CD4-positive, alpha-beta T cell (primary cell): ENCODE measurements at regions not wholly inside any gene's neighbourhood (a gene's known extent, or its start where the extent isn't known, plus 50 kb on each side); places are given as distances from the start of the nearest gene placed in this dataset.
"Not testable (repeated sequence)": the region's sequence is repeated elsewhere in the genome, so short reads cannot be mapped to it uniquely, and the experiment has no call there.

ENCODE experiments used
- ATAC-seq: fragments of 200-7000 bp; cut with Tn5 transposase; one replicate; pipeline ENCODE4 v1.10.0; 2022; ENCODE audit warnings: mild to moderate bottlenecking; ENCODE audit not compliant: poor library complexity
- CTCF ChIA-PET: fragments of 350-600 bp; sonication (Branson Sonifier 250); formaldehyde crosslinking; loops from one replicate; lab custom pipeline; 2021; ENCODE audit warnings: antibody characterized with exemption, inconsistent platforms; lab: Charles Lee
- POLR2A ChIA-PET: fragments of 350-600 bp; sonication (Branson Sonifier 250); formaldehyde crosslinking; loops from one replicate; lab custom pipeline; 2021; ENCODE audit warnings: antibody characterized with exemption, inconsistent platforms; lab: Charles Lee
- DNase-seq, 14 experiments: peaks; one replicate each; pipeline ENCODE4 v3.0.0-alpha.2; 2013 to 2020; ENCODE audit warnings: mixed read lengths in 2 of 14
- H3K27ac ChIP-seq, 2 donors: one replicate each; pipeline versions ENCODE4 v1.5.1 to v1.7.0; 2013; ENCODE audit warnings: low read length in 2 of 2, low read depth in 1 of 2, mild to moderate bottlenecking in 1 of 2
- H3K27me3 ChIP-seq, 2 experiments: 1 replicate in 1 of 2; 2 replicates in 1 of 2; pipeline versions ENCODE4 v1.6.1 to v1.7.0; 2013; ENCODE audit warnings: low read length in 2 of 2, control low read depth in 1 of 2, mild to moderate bottlenecking in 1 of 2, moderate library complexity in 1 of 2; ENCODE audit not compliant: insufficient read depth in 2 of 2, control insufficient read depth in 1 of 2
- H3K36me3 ChIP-seq: one replicate; pipeline ENCODE4 v1.6.1; 2013; ENCODE audit warnings: low read length, control low read depth; ENCODE audit not compliant: insufficient read depth
- H3K4me1 ChIP-seq: one replicate; pipeline ENCODE4 v1.6.1; 2013; ENCODE audit warnings: low read length, control low read depth; ENCODE audit not compliant: insufficient read depth
- H3K4me3 ChIP-seq: one replicate; pipeline ENCODE4 v1.5.1; 2013; ENCODE audit warnings: mild to moderate bottlenecking, low read length, moderate library complexity
- H3K9me3 ChIP-seq, 2 experiments: 1 replicate in 1 of 2; 2 replicates in 1 of 2; pipeline versions ENCODE4 v1.6.1 to v1.7.0; 2013; ENCODE audit warnings: low read length in 2 of 2, mild to moderate bottlenecking in 2 of 2, control low read depth in 1 of 2, moderate library complexity in 1 of 2; ENCODE audit not compliant: control insufficient read depth in 1 of 2, insufficient read depth in 1 of 2
- H3K27ac Mint-ChIP-seq: one replicate; pipeline ENCODE4 v1.8.0; 2020; ENCODE audit warnings: mixed read lengths
- H3K27me3 Mint-ChIP-seq: one replicate; pipeline ENCODE4 v1.8.0; 2021; ENCODE audit warnings: mixed read lengths
- H3K36me3 Mint-ChIP-seq: one replicate; pipeline ENCODE4 v1.8.0; 2021; ENCODE audit warnings: low read depth, mixed read lengths
- H3K4me1 Mint-ChIP-seq: one replicate; pipeline ENCODE4 v1.8.0; 2021; ENCODE audit warnings: low read depth, mixed read lengths
- H3K4me3 Mint-ChIP-seq: one replicate; pipeline ENCODE4 v1.8.0; 2020; ENCODE audit warnings: mild to moderate bottlenecking, mixed read lengths
- H3K9me3 Mint-ChIP-seq: one replicate; pipeline ENCODE4 v1.8.0; 2020; ENCODE audit warnings: mixed read lengths
- intact Hi-C, 2 experiments: fragments of 100-400 bp; cut with DNase I in 1 of 2; cut with micrococcal nuclease in 1 of 2; formaldehyde crosslinking; loops; one replicate each; pipeline versions ENCODE4 v1.15.1 to v1.9.0; 2023 to 2025; cut with DNase I, micrococcal nuclease
- TF ChIP-seq, protein P1 (sequence below): fragments of 200-600 bp; IDR thresholded peaks from one replicate; pipeline ENCODE4 v1.8.0; 2022; ENCODE audit warnings: antibody characterized with exemption, mild to moderate bottlenecking

DNA sequence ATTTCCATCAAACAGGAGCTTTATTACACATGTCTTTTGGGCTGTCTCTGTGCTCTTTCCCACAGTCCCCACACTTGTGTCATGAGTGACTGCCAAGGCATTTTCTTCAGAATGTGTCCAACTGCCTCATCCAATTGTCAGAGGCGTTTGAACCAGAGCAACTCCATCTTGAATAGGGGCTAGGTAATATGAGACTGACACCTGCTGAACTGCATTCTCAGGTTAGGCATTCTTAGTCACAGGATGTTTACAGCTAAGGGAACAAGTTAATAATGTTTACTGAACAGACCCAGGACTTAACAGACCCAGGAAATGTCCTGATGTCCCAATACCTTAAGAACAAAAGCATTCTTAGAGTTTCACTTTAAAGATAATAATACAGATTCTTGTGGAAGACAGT is 595.5 kb downstream of the REEP3 start:
- ATAC-seq (no peak), DNase-seq (no peak)
- Mint-ChIP-seq H3K27me3 (peaks cover 4% of the 10 kb centered on the region), H3K36me3 (no peaks in the 10 kb centered on the region), H3K4me1 (peaks cover 7% of the 10 kb centered on the region), H3K9me3 (no peaks in the 10 kb centered on the region), H3K27ac (no peak overlapping the region), H3K4me3 (no peak overlapping the region)
- Histone ChIP-seq H3K4me3 (no peak overlapping the region), H3K36me3 (no peaks in the 10 kb centered on the region), H3K27me3 (no peaks in the 10 kb centered on the region), H3K9me3 (no peaks in the 10 kb centered on the region), H3K27ac (no peak overlapping the region), H3K4me1 (no peaks in the 10 kb centered on the region)
- TF ChIP-seq, protein P1, sequence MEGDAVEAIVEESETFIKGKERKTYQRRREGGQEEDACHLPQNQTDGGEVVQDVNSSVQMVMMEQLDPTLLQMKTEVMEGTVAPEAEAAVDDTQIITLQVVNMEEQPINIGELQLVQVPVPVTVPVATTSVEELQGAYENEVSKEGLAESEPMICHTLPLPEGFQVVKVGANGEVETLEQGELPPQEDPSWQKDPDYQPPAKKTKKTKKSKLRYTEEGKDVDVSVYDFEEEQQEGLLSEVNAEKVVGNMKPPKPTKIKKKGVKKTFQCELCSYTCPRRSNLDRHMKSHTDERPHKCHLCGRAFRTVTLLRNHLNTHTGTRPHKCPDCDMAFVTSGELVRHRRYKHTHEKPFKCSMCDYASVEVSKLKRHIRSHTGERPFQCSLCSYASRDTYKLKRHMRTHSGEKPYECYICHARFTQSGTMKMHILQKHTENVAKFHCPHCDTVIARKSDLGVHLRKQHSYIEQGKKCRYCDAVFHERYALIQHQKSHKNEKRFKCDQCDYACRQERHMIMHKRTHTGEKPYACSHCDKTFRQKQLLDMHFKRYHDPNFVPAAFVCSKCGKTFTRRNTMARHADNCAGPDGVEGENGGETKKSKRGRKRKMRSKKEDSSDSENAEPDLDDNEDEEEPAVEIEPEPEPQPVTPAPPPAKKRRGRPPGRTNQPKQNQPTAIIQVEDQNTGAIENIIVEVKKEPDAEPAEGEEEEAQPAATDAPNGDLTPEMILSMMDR = no peak
- ChIA-PET POLR2A (no interaction called here), CTCF (no interaction called here)
- intact Hi-C loops = no loop called here

DNA sequence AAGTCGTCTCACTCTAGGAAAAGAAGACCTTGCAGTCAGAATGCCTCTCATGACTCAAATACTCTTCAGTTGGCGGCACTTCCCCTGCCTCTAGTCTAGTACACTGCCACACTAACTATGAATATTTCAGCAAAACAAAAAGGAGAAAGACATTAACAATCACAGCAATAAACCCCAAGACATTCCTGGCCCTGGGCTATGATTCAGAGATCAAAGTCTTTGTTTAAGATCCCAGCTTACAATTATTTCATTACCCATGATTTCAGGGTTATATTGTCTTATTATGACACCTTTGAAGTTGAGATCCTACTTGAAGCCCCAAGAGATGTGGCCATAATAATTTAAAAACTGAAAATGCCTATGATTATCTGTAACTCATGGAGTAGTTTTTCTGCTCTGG is 597.5 kb downstream of the REEP3 start:
- ATAC-seq = no peak
- no peaks in the 10 kb centered on the region for H3K9me3 Mint-ChIP-seq
- ChIA-PET CTCF (no interaction called here), POLR2A (no interaction called here)
- TF ChIP-seq, protein P1 = no peak
- no peak overlapping the region for H3K4me3 Mint-ChIP-seq
- Histone ChIP-seq H3K36me3 (no peaks in the 10 kb centered on the region), H3K4me3 (no peak overlapping the region), H3K9me3 (no peaks in the 10 kb centered on the region), H3K27me3 (no peaks in the 10 kb centered on the region), H3K4me1 (no peaks in the 10 kb centered on the region), H3K27ac (no peak overlapping the region)
- H3K27ac Mint-ChIP-seq = no peak overlapping the region
- DNase-seq = no peak
- H3K27me3 Mint-ChIP-seq = peaks cover 4% of the 10 kb centered on the region
- H3K4me1 Mint-ChIP-seq = no peaks in the 10 kb centered on the region
- H3K36me3 Mint-ChIP-seq = no peaks in the 10 kb centered on the region
- intact Hi-C loops = no loop called here

DNA sequence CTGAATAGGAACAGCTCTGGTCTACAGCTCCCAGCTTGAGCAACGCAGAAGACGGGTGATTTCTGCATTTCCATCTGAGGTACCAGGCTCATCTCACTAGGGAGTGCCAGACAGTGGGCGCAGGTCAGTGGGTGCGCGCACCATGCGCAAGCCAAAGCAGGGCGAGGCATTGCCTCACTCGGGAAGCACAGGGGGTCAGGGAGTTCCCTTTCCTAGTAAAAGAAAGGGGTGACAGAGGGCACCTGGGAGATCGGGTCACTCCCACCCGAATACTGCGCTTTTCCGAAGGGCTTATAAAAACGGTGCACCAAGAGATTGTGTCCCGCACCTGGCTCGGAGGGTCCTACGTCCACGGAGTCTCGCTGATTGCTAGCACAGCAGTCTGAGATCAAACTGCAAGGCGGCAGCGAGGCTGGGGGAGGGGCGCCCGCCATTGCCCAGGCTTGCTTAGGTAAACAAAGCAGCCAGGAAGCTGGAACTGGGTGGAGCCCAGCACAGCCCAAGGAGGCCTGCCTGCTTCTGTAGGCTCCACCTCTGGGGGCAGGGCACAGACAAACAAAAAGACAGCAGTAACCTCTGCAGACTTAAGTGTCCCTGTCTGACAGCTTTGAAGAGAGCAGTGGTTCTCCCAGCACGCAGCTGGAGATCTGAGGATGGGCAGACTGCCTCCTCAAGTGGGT is 599.2 kb downstream of the REEP3 start:
- H3K27ac ChIP-seq, H3K4me1 ChIP-seq, H3K27ac Mint-ChIP-seq, H3K4me3 Mint-ChIP-seq, H3K9me3 Mint-ChIP-seq, intact Hi-C loops, H3K4me3 ChIP-seq, ATAC-seq, H3K27me3 ChIP-seq, H3K36me3 ChIP-seq, H3K27me3 Mint-ChIP-seq, DNase-seq, H3K36me3 Mint-ChIP-seq, H3K9me3 ChIP-seq, POLR2A ChIA-PET, CTCF ChIA-PET, H3K4me1 Mint-ChIP-seq: not testable (repeated sequence)

DNA sequence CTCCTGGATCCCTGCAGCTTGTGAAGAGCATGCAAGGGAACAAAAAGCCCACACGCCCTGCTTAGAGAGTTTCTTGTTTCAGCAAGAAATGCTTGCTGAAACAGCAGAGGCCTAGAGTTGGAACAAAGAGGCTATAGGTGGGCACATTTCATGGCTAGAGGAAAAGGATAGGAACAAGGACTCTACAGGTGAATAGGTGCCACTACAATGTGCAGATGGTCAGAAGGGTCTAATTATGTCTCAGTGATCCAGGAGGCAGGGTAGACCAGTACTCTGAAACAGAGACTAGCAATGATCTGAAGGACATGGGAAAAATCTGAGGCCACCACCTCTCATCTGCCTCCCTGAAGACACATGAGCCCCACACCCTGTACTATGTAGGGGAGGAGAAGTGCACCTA is 609.0 kb downstream of the REEP3 start:
- no peaks in the 10 kb centered on the region for H3K9me3 Mint-ChIP-seq
- no peaks in the 10 kb centered on the region for H3K4me1 Mint-ChIP-seq
- Histone ChIP-seq H3K27ac (no peak overlapping the region), H3K27me3 (no peaks in the 10 kb centered on the region), H3K9me3 (no peaks in the 10 kb centered on the region), H3K36me3 (no peaks in the 10 kb centered on the region), H3K4me1 (no peaks in the 10 kb centered on the region), H3K4me3 (no peak overlapping the region)
- H3K27me3 Mint-ChIP-seq = no peaks in the 10 kb centered on the region
- TF ChIP-seq, protein P1 = no peak
- ChIA-PET POLR2A (no interaction called here), CTCF (no interaction called here)
- ATAC-seq (no peak), DNase-seq (no peak)
- intact Hi-C loops = no loop called here
- H3K36me3 Mint-ChIP-seq = no peaks in the 10 kb centered on the region
- no peak overlapping the region for H3K4me3 Mint-ChIP-seq
- H3K27ac Mint-ChIP-seq = no peak overlapping the region
